CD8-positive, alpha-beta memory T cell (primary cell): ENCODE measurements at regions not wholly inside any gene's neighbourhood (a gene's known extent, or its start where the extent isn't known, plus 50 kb on each side); places are given as distances from the start of the nearest gene placed in this dataset.
"Not testable (repeated sequence)": the region's sequence is repeated elsewhere in the genome, so short reads cannot be mapped to it uniquely, and the experiment has no call there.

ENCODE experiments used
- CTCF ChIA-PET: fragments of 350-600 bp; sonication (Branson Sonifier 250); formaldehyde crosslinking; loops from one replicate; lab custom pipeline; 2021; ENCODE audit warnings: antibody characterized with exemption; lab: Charles Lee
- POLR2A ChIA-PET: fragments of 350-600 bp; sonication (Branson Sonifier 250); formaldehyde crosslinking; loops from one replicate; lab custom pipeline; 2021; ENCODE audit warnings: antibody characterized with exemption; lab: Charles Lee
- DNase-seq, 5 donors: peaks; one replicate each; pipeline versions ENCODE4 v3.0.0 to v3.0.0-alpha.2; 2020 to 2022; ENCODE audit warnings: mixed read lengths in 1 of 5
- H3K27ac ChIP-seq: one replicate; pipeline ENCODE4 v1.7.0; 2013; ENCODE audit warnings: low read depth, mild to moderate bottlenecking, low read length, moderate library complexity
- H3K27me3 ChIP-seq: 2 replicates; pipeline ENCODE4 v1.7.0; 2013; ENCODE audit warnings: low read length, mild to moderate bottlenecking; ENCODE audit not compliant: insufficient read depth, poor library complexity, severe bottlenecking
- H3K36me3 ChIP-seq: 2 replicates; pipeline ENCODE4 v1.7.0; 2013; ENCODE audit warnings: mild to moderate bottlenecking, low read length, moderate library complexity; ENCODE audit not compliant: insufficient read depth
- H3K4me1 ChIP-seq: 2 replicates; pipeline ENCODE4 v1.7.0; 2013; ENCODE audit warnings: mild to moderate bottlenecking, low read length, moderate library complexity; ENCODE audit not compliant: insufficient read depth
- H3K4me3 ChIP-seq: 2 replicates; pipeline ENCODE4 v1.7.0; 2013; ENCODE audit warnings: mild to moderate bottlenecking, low read length
- H3K9me3 ChIP-seq: 2 replicates; pipeline ENCODE4 v1.7.0; 2013; ENCODE audit warnings: mild to moderate bottlenecking, low read length
- H3K27ac Mint-ChIP-seq, 8 donors: one replicate each; pipeline ENCODE4 v1.8.0; 2020 to 2021; ENCODE audit warnings: mixed read lengths in 8 of 8, mild to moderate bottlenecking in 6 of 8, inconsistent platforms in 3 of 8, moderate library complexity in 3 of 8
- H3K27me3 Mint-ChIP-seq, 2 donors: one replicate each; pipeline ENCODE4 v1.8.0; 2020 to 2021; ENCODE audit warnings: mixed read lengths in 2 of 2, mild to moderate bottlenecking in 1 of 2, moderate library complexity in 1 of 2
- H3K36me3 Mint-ChIP-seq, 3 donors: one replicate each; pipeline ENCODE4 v1.8.0; 2020 to 2021; ENCODE audit warnings: mixed read lengths in 3 of 3, inconsistent platforms in 1 of 3, mild to moderate bottlenecking in 1 of 3
- H3K4me1 Mint-ChIP-seq, 3 donors: one replicate each; pipeline ENCODE4 v1.8.0; 2020 to 2021; ENCODE audit warnings: mixed read lengths in 3 of 3, inconsistent platforms in 1 of 3, mild to moderate bottlenecking in 1 of 3
- H3K4me3 Mint-ChIP-seq, 7 donors: one replicate each; pipeline ENCODE4 v1.8.0; 2020 to 2021; ENCODE audit warnings: mixed read lengths in 7 of 7, mild to moderate bottlenecking in 6 of 7, moderate library complexity in 4 of 7, inconsistent platforms in 2 of 7
- H3K9me3 Mint-ChIP-seq, 5 donors: one replicate each; pipeline ENCODE4 v1.8.0; 2020 to 2022; ENCODE audit warnings: mixed read lengths in 5 of 5, mild to moderate bottlenecking in 3 of 5, moderate library complexity in 2 of 5, inconsistent platforms in 1 of 5

DNA sequence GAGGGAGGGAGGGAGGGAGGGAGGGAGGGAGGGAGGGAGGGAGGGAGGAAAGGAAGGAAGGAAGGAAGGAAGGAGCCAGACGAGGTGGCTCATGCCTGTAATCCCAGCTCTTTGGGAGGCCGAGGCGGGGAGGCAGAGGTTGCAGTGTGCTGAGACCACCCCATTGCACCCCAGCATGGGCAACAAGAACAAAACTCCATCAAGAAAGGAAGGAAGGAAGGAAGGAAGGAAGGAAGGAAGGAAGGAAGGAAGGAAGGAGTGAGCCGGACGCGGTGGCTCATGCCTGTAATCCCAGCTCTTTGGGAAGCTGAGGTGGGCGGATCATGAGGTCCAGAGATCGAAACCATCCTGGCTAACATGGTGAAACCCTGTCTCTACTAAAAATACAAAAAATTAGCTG lies 60.8 kb upstream of the JARID2 start:
- POLR2A ChIA-PET: interaction anchor here (0.6 kb wide), 1 partner anchor 1212 kb away, joined by 4 read pairs; no protein-coding TSS in a partner anchor
- H3K27ac ChIP-seq, H3K4me1 Mint-ChIP-seq, H3K27me3 ChIP-seq, H3K36me3 ChIP-seq, H3K9me3 Mint-ChIP-seq, H3K4me3 Mint-ChIP-seq, H3K4me1 ChIP-seq, H3K27me3 Mint-ChIP-seq, H3K27ac Mint-ChIP-seq, H3K9me3 ChIP-seq, H3K4me3 ChIP-seq, CTCF ChIA-PET, DNase-seq, H3K36me3 Mint-ChIP-seq: not testable (repeated sequence)

GRCh38 chr6:15193451-15193850 lies 52.4 kb upstream of the JARID2 start:
- H3K9me3 ChIP-seq, H3K4me3 ChIP-seq, H3K27me3 Mint-ChIP-seq, H3K36me3 ChIP-seq, CTCF ChIA-PET, H3K4me3 Mint-ChIP-seq, POLR2A ChIA-PET, H3K27ac Mint-ChIP-seq, H3K36me3 Mint-ChIP-seq, H3K27ac ChIP-seq, DNase-seq, H3K4me1 Mint-ChIP-seq, H3K4me1 ChIP-seq, H3K9me3 Mint-ChIP-seq, H3K27me3 ChIP-seq: not testable (repeated sequence)

DNA sequence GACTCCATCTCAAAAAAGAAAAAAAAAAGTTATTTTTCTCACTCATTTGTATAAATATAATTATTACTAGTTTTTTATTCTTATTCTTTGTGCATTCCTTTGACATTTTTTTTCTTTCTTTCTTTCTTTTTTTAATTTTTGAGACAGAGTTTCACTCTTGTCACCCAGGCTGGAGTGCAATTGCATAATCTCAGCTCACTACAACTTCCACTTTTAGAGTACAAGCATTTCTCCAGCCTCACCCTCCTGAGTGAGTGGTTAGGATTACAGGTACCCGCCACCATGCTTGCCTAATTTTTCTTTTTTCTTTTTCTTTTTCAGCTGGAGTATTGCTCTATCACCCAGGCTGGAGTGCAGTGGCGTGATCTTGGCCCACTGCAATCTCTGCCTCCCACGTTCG lies 51.4 kb upstream of the JARID2 start:
- Histone ChIP-seq H3K27me3 (no peaks in the 10 kb centered on the region), H3K9me3 (no peaks in the 10 kb centered on the region), H3K36me3 (no peaks in the 10 kb centered on the region), H3K27ac (no peak overlapping the region), H3K4me1 (no peaks in the 10 kb centered on the region), H3K4me3 (no peak overlapping the region)
- Mint-ChIP-seq H3K4me3 (no peak overlapping the region), H3K4me1 (no peaks in the 10 kb centered on the region), H3K27ac (peak overlapping the region in 1 of 8 donors; percentile 82), H3K9me3 (no peaks in the 10 kb centered on the region), H3K27me3 (peaks cover 3 to 4% of the 10 kb centered on the region in 2 donors), H3K36me3 (no peaks in the 10 kb centered on the region)
- DNase-seq: no peak
- ChIA-PET CTCF (interaction anchor here (1.3 kb wide), 1 partner anchor 490 kb away, joined by 4 read pairs; no protein-coding TSS in a partner anchor), POLR2A (no interaction called here)
